ENCODE measurements at regions not wholly inside any gene's neighbourhood (a gene's known extent, or its start where the extent isn't known, plus 50 kb on each side); places are given as distances from the start of the nearest gene placed in this dataset.

DNA sequence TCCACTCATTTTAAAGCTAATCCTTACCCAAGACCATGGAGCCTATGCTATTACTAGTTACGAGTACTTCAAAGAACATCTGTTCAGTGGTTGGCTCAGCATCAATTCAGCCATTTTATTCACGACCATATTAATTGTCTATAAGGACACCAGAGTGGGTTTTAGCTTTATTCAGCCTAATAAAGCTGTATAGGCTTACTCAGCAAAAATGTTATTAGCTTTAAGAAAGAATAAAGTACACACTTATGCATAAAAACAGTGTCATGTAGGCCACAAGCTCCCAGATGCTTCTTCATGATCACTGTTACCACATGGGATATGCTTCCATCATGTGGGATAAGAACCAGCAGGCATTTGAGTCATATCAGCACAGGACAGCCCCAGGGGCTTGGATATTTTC, 87.4 kb upstream of the GPR149 start:
- no peak overlapping the region for H3K4me3 Mint-ChIP-seq
- no peak overlapping the region for H3K27ac Mint-ChIP-seq
- H3K36me3 Mint-ChIP-seq (ENCODE audit: low read depth), result no peaks in the 10 kb centered on the region
- peaks cover 14% of the 10 kb centered on the region for H3K9me3 Mint-ChIP-seq
- H3K4me1 Mint-ChIP-seq, result no peaks in the 10 kb centered on the region
- TF ChIP-seq, protein P1, sequence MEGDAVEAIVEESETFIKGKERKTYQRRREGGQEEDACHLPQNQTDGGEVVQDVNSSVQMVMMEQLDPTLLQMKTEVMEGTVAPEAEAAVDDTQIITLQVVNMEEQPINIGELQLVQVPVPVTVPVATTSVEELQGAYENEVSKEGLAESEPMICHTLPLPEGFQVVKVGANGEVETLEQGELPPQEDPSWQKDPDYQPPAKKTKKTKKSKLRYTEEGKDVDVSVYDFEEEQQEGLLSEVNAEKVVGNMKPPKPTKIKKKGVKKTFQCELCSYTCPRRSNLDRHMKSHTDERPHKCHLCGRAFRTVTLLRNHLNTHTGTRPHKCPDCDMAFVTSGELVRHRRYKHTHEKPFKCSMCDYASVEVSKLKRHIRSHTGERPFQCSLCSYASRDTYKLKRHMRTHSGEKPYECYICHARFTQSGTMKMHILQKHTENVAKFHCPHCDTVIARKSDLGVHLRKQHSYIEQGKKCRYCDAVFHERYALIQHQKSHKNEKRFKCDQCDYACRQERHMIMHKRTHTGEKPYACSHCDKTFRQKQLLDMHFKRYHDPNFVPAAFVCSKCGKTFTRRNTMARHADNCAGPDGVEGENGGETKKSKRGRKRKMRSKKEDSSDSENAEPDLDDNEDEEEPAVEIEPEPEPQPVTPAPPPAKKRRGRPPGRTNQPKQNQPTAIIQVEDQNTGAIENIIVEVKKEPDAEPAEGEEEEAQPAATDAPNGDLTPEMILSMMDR (IDR thresholded peaks at IDR 0.05; ENCODE audit: unreplicated experiment in 3 of 3), result no peak
- no peaks in the 10 kb centered on the region for H3K27me3 Mint-ChIP-seq (ENCODE audit: low read depth)

DNA sequence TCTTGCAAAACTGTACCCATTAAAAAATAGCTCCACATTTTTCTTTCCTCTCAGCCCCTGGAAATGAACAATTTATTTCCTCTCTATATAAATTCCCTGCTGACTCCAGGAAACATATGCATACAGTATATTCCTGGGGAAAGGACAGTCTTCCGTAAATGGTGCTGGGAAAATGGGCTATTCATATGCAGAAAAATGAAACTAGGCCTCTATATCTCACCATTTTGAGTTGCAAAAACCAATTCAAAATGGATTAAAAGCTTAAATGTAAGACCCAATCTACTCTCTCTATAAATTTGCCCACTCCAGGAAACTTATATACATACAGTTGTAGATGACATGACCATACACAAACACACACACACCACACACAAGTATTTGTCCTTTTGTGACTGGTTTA, 85.9 kb upstream of the GPR149 start:
- Mint-ChIP-seq H3K4me1 (no peaks in the 10 kb centered on the region), H3K27ac (no peak overlapping the region), H3K36me3 (ENCODE audit: low read depth) (no peaks in the 10 kb centered on the region), H3K9me3 (peaks cover 15% of the 10 kb centered on the region), H3K27me3 (ENCODE audit: low read depth) (no peaks in the 10 kb centered on the region), H3K4me3 (no peak overlapping the region)
- TF ChIP-seq, protein P1 (IDR thresholded peaks at IDR 0.05; ENCODE audit: unreplicated experiment in 3 of 3), result no peak

DNA sequence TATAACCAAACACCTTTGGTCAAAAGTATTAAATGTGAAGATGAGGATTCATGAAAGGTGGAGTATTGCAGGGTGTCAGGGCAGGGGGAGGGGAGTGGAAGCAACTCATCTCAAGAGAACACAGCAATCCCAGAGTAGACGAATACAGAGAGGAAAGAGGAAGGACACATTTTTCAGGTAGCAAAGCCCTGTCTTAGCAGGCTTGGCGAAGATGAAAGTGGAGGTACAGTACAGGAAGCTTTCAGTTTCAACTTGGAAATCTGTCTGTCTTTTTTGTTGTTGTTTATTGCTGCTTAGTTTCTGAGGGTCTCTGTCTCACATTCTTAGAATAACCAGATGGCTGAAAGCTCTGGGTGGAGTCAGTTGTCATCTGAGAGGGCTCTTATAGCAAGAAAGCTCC, 80.8 kb upstream of the GPR149 start:
- Mint-ChIP-seq H3K27me3 (ENCODE audit: low read depth) (no peaks in the 10 kb centered on the region), H3K4me3 (no peak overlapping the region), H3K36me3 (ENCODE audit: low read depth) (no peaks in the 10 kb centered on the region), H3K9me3 (peaks cover 10% of the 10 kb centered on the region), H3K4me1 (no peaks in the 10 kb centered on the region), H3K27ac (no peak overlapping the region)
- TF ChIP-seq, protein P1 (IDR thresholded peaks at IDR 0.05; ENCODE audit: unreplicated experiment in 3 of 3), result no peak

DNA sequence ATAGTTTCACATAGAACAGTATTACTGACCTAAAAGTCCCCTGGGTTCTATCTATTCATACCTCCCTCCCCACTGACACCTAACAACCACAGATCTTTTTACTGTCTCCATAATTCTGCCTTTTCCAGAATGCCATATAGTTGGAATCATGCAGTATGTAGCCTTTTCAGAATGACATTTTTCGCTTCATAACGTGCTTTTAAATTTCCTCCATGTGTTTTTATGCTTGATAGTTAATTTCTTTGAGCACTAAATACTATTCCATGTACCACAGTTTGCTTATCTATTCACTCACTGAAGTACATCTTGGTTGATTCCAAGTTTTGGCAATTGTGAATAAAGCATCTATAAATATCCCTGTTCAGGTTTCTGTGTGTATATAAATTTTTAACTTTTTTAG, 77.7 kb upstream of the GPR149 start:
- Mint-ChIP-seq H3K27me3 (ENCODE audit: low read depth) (no peaks in the 10 kb centered on the region), H3K4me3 (no peak overlapping the region), H3K27ac (no peak overlapping the region), H3K9me3 (peaks cover 3% of the 10 kb centered on the region), H3K36me3 (ENCODE audit: low read depth) (no peaks in the 10 kb centered on the region), H3K4me1 (no peaks in the 10 kb centered on the region)
- TF ChIP-seq, protein P1 (IDR thresholded peaks at IDR 0.05; ENCODE audit: unreplicated experiment in 3 of 3), result no peak

DNA sequence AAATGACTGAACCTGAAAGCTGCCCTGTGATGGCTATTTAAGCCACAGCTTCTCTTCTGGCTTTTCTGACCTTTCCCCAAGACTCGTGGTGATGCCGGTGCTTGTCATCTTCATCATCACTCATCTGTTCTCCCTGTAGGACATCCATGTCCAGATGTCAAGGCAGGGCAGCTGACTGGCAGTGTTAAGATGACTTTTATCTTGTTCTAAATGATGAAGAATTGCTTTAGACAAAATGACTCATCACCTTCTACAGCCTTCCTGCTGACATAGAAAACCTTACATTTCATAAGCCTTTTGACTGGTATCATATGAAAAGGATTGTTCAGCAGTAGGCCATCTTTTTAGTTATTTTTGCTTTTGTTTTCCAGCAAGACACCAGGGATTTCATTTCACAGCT, 67.0 kb upstream of the GPR149 start:
- TF ChIP-seq, protein P1 (IDR thresholded peaks at IDR 0.05; ENCODE audit: unreplicated experiment in 3 of 3), result no peak
- Mint-ChIP-seq H3K9me3 (no peaks in the 10 kb centered on the region), H3K36me3 (ENCODE audit: low read depth) (no peaks in the 10 kb centered on the region), H3K4me1 (no peaks in the 10 kb centered on the region), H3K4me3 (no peak overlapping the region), H3K27ac (no peak overlapping the region), H3K27me3 (ENCODE audit: low read depth) (peaks cover 7% of the 10 kb centered on the region)

DNA sequence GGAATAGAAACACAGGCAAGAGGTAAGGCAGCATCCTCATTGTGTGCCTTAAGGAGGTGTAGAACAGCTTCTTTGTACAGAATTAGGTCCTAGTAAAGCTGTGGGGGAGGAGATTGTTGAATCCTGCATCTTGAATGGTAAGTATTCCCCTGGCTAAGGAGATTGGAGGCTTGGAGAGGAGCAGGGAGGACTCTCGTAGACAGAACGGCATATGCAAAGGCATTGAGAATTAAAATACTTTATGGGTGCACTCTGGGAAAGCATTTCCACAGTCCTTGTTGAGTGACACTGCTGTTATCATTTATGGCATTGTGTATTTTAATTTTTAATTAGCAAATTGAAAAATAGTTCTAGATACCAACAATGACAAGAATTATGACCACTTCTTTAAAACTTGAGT, 66.5 kb upstream of the GPR149 start:
- no peak overlapping the region for H3K4me3 Mint-ChIP-seq
- H3K27me3 Mint-ChIP-seq (ENCODE audit: low read depth), result peaks cover 7% of the 10 kb centered on the region
- no peaks in the 10 kb centered on the region for H3K9me3 Mint-ChIP-seq
- H3K27ac Mint-ChIP-seq, result no peak overlapping the region
- TF ChIP-seq, protein P1 (IDR thresholded peaks at IDR 0.05; ENCODE audit: unreplicated experiment in 3 of 3), result no peak
- no peaks in the 10 kb centered on the region for H3K36me3 Mint-ChIP-seq (ENCODE audit: low read depth)
- H3K4me1 Mint-ChIP-seq, result no peaks in the 10 kb centered on the region

Measured in nephron (organoid).